ENCODE measurements at regions not wholly inside any gene's neighbourhood (a gene's known extent, or its start where the extent isn't known, plus 50 kb on each side); places are given as distances from the start of the nearest gene placed in this dataset.
"Not testable (repeated sequence)": the region's sequence is repeated elsewhere in the genome, so short reads cannot be mapped to it uniquely, and the experiment has no call there.

GRCh38 chr10:64959116-64959515, 1437.9 kb downstream of the REEP3 start:
- no peak for DNase-seq

GRCh38 chr10:64959883-64960282, 1438.7 kb downstream of the REEP3 start:
- DNase-seq: no peak

GRCh38 chr10:64973391-64973790, 1452.2 kb downstream of the REEP3 start:
- DNase-seq: peak in 4 of 56 donors; percentile 2 to 21 (median 20)

- no peak for DNase-seq
Measured at GRCh38 chr10:64976150-64976549, 1454.9 kb downstream of the REEP3 start.

GRCh38 chr10:64977915-64978314, 1456.7 kb downstream of the REEP3 start:
- no peak for DNase-seq

GRCh38 chr10:64996886-64997285, 1475.7 kb downstream of the REEP3 start:
- no peak for DNase-seq

GRCh38 chr10:65010845-65011244, 1489.6 kb downstream of the REEP3 start:
- DNase-seq: no peak

GRCh38 chr10:65017523-65017922, 1496.3 kb downstream of the REEP3 start:
- DNase-seq: no peak

GRCh38 chr10:65024886-65025285, 1503.7 kb downstream of the REEP3 start:
- DNase-seq: no peak

GRCh38 chr10:65030263-65030662, 1509.1 kb downstream of the REEP3 start:
- no peak for DNase-seq

- no peak for DNase-seq
Measured at GRCh38 chr10:65032867-65033769, 1511.9 kb downstream of the REEP3 start.

- no peak for DNase-seq
Measured at GRCh38 chr10:65033957-65034356, 1512.8 kb downstream of the REEP3 start.

GRCh38 chr10:65040796-65041195, 1519.6 kb downstream of the REEP3 start:
- DNase-seq: no peak

GRCh38 chr10:65041307-65041706, 1520.1 kb downstream of the REEP3 start:
- no peak for DNase-seq

GRCh38 chr10:65042496-65042895, 1521.3 kb downstream of the REEP3 start:
- DNase-seq: no peak

GRCh38 chr10:65046831-65047230, 1525.6 kb downstream of the REEP3 start:
- no peak for DNase-seq

- not testable (repeated sequence) for DNase-seq
Measured at GRCh38 chr10:65052111-65052510, 1530.9 kb downstream of the REEP3 start.

GRCh38 chr10:65053397-65053796, 1532.2 kb downstream of the REEP3 start:
- DNase-seq: not testable (repeated sequence)

- not testable (repeated sequence) for DNase-seq
Measured at GRCh38 chr10:65053831-65054351, 1532.7 kb downstream of the REEP3 start.

GRCh38 chr10:65054701-65055100, 1533.5 kb downstream of the REEP3 start:
- DNase-seq: not testable (repeated sequence)

- no peak for DNase-seq
Measured at GRCh38 chr10:65065278-65065677, 1544.1 kb downstream of the REEP3 start.

- DNase-seq: no peak
Measured at GRCh38 chr10:65083222-65083621, 1562.0 kb downstream of the REEP3 start.

GRCh38 chr10:65090991-65091390, 1569.8 kb downstream of the REEP3 start:
- DNase-seq: no peak
